ENCODE measurements at regions not wholly inside any gene's neighbourhood (a gene's known extent, or its start where the extent isn't known, plus 50 kb on each side); places are given as distances from the start of the nearest gene placed in this dataset.
"Not testable (repeated sequence)": the region's sequence is repeated elsewhere in the genome, so short reads cannot be mapped to it uniquely, and the experiment has no call there.

DNA sequence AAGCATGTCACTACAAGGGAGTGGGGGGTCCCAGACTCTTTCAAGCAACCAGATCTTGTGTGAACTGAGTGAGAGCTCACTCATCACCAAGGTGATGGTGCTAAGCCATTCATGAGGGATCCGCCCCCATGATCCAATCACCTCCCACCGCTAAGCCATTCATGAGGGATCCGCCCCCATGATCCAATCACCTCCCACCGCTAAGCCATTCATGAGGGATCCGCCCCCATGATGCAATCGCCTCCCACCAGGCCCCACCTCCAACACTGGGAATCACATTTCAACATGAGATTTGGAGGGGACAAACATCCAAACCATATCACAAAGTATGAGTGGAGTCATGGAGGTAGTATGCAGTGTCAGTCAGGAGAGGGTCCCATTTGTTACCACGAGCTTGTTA is 64.8 kb upstream of the PROKR2 start:
- DNase-seq, result not testable (repeated sequence)

DNA sequence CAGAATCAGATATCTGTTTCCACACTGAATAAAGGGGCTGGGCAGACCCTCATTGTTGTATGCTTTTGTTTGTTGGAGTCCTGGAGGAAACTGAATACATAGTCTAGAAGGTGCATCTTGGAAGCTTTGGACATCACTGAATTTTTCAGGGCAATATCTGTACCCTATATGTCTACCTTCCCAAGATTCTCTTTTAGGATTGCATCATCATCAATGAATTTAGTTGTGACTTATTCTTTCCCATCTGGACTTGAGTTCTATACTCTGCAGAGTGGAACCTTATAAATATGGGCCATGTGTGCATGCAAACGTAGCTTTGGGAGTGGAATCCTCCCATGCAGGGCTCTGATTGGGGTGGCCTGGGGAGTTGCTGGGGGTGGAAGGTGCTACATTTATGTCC is 60.7 kb upstream of the PROKR2 start:
- DNase-seq, result no peak

DNA sequence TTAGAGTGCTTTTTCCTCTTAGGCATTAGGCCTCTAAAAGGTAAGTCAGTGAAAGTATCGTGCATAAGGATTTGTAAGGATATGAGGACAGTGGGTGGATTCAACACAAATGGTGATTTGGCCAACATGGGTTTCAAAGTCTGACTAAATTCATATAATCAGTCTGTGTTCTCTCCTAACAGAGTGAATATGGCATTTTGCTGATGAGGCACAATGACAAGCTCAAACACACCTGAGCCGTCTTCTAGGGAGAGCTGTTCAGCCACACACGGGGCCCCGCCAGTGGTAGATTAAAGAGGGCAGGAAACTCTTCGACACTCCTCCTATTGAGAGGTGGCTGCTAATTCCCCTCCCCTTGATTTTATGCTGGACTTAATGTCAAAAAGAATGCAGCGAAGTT is 59.5 kb upstream of the PROKR2 start:
- no peak for DNase-seq

DNA sequence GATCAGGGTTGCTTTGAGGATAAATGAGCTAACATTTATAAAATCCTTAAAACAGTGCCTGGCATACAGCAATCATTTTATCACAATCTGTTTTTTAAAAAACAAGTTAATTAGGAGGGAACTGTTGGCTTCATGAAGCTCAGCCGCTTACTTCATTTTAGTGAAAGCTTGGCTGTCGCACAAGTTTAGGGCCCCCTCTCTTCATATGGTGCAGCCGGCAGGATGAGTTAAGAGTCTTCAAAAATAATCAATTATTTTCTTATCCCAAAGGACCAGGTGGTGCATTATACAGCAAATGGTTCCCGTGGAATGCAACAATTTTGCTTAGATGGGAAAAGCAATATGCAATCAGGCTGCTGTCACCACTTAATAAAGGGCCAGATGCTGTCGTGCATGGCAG is 57.4 kb upstream of the PROKR2 start:
- no peak for DNase-seq

DNA sequence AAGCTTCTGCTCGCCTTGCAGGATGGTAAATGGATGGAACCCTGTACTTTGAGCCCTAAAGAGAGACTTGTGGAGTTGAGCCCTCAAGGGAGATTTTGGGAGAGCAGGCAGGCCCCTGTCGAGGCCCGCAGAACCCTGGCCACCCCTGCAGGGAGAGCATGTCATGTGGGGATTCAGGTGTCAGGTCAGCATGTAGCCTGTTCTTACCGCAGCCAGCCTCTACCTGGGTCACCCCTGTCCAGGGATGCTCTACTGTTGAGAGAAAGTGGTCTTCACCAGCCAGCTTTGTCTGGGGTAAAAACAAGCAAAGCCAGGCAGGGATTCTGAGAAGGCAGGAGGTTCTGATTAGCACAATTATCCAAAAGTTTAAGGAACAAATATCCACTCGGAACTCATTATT is 55.6 kb upstream of the PROKR2 start:
- no peak for DNase-seq

DNA sequence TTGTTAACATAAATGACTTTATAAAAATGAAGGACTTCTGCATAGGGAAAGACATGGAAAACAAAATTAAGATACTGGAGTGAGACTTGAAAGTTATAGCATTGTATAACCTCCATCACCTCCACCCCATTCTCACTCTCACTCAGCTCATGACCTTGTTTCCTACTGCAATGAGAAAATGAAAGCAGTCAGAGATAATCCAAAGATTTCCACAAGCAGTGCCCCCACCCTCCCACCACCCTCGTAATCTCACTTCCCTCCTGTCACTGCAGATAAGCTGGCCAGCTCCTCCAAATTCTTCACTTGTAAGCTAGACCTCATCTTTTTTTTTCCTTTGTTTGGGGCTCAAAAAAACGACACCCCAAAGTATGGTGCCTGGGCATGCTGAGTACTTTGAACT is 52.9 kb upstream of the PROKR2 start:
- DNase-seq, result no peak

All from NCI-H2171 (cell line).